GM20000 (cell line): ENCODE measurements at regions not wholly inside any gene's neighbourhood (a gene's known extent, or its start where the extent isn't known, plus 50 kb on each side); places are given as distances from the start of the nearest gene placed in this dataset.

Source experiments
- DNase-seq: peaks from one replicate; pipeline ENCODE4 v3.0.0; 2012; ENCODE audit warnings: low spot score
- CTCF ChIP-seq: IDR thresholded peaks from 2 replicates; pipeline ENCODE4 v1.5.1; 2012; ENCODE audit warnings: mild to moderate bottlenecking, control low read depth; ENCODE audit errors: extremely low read depth, missing control alignments

DNA sequence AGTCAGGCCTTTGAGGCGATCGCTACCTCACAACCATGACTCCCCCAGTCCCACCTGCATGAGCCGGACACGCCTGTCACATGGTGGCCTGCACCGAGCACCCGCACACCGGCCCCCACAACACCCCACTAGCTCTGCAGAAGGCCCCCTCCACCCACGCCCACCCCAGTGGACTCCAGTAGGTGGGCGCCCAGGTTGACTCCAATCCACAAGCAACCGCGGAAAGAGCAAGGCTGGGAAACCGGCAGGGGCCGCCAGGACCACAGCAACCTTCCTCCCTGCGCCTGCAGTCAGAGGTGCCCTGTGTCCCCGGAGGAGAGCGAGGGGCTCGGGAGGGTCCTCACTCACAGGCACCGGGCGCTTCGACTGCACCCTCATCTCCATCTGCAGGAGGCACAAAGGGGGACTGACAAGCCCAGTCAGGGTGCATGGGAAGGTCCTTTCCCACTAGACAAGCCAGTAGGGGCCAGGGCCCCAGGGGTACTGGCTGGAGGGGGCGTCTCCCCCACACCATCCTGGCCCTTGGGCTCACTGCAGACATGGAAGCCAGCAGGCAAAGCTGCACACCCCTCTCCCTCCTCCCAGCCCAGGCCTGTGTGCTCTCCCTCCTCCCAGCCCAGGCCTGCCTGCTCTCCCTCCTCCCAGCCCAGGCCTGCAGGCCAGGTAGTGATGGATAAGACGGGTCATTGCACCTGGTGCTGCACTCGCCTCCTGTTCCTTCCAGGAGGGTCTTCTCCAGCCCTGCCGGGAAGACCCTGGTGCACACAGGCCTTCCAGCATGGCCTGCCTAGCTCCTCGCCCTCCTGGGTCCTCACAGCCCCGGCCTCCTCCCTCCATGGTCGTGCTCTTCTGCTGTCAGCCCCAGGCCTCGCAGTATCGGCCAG is 137.2 kb downstream of the DLL1 start:
- no peak for DNase-seq
- no peak for TF ChIP-seq CTCF

DNA sequence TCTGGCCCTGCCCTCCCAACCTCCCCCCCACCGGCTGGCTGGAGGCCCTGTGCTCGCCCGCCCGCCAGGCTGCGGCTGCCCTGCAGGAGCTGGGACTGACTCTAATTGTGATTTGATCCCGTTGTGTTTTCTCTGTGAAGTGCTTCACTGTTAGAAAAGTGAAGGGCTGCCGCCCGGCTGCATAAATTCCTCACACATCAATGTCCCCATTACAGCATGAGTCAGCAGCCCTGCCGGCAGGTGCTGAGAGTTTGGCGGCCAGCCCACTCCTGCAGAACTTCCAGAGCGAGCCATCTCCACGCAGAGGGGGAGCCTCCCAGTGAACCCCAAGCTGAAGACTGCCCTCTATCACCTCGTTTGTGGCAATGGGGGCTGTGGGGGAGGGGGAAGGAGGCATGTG is 137.9 kb downstream of the DLL1 start:
- DNase-seq, result no peak
- TF ChIP-seq CTCF, result no peak

DNA sequence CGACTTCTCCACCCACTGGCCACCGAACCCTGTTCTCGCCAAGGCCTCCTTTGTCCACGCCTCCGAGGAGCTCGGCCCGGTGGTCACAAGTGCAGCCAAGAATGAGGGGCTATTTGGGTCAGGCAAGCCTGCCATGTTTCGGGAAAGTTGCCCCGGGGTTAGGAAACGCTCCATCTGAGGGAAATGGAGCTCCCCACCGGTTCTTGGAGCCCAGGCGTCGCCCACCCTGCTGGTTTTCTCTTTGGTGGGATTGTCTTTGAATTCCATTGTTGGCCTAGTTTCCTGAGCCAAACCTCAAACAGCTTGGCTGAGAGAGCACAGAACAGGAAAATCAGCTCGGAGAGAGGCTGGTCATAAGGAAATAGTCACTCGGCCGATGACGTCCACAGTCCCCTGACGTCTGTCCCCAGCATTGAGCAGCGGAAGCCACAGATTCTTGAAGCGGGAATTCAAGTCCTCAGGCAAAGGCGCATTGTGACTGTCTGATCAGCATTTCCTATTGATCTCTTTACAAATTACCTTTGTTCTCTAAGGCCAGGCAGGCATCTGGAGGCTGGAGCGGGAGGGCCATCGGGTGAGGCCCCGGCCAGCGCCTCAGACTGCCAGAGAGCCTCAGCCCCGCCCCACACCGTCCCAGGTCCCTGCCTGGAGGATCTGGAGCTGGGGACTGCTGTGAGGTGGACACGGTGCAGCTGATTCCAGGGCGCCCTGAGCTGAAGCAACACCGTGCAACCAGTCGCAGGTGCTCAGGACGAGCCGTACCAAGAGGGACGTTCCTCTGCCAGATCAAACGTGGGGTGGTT is 138.6 kb downstream of the DLL1 start:
- DNase-seq, result no peak
- no peak for TF ChIP-seq CTCF

GRCh38 chr6:170151804-170152123 is 139.1 kb downstream of the DLL1 start:
- TF ChIP-seq CTCF, result no peak
- no peak for DNase-seq

- no peak for TF ChIP-seq CTCF
Measured at GRCh38 chr6:170151321-170151771, 139.5 kb downstream of the DLL1 start.

GRCh38 chr6:170150590-170150945 is 140.3 kb downstream of the DLL1 start:
- no peak for TF ChIP-seq CTCF
- DNase-seq, result no peak

More at GRCh38 chr6:170151321-170151771, 139.5 kb downstream of the DLL1 start:
- DNase-seq, result no peak
